ENCODE measurements at regions not wholly inside any gene's neighbourhood (a gene's known extent, or its start where the extent isn't known, plus 50 kb on each side); places are given as distances from the start of the nearest gene placed in this dataset.
"Not testable (repeated sequence)": the region's sequence is repeated elsewhere in the genome, so short reads cannot be mapped to it uniquely, and the experiment has no call there.

GRCh38 chr6:119727504-119728219 is 378.1 kb upstream of the MAN1A1 start:
- Histone ChIP-seq H3K4me1 (ENCODE audit: insufficient read depth, poor library complexity, severe bottlenecking) (no peaks in the 10 kb centered on the region), H3K27ac (ENCODE audit: poor library complexity, severe bottlenecking) (no peak overlapping the region), H3K36me3 (ENCODE audit: low read depth) (no peaks in the 10 kb centered on the region), H3K4me3 (ENCODE audit: severe bottlenecking) (no peak overlapping the region), H3K27me3 (ENCODE audit: insufficient read depth, poor library complexity, severe bottlenecking) (no peaks in the 10 kb centered on the region), H3K9me3 (ENCODE audit: severe bottlenecking) (no peaks in the 10 kb centered on the region)
- no peak for TF ChIP-seq CTCF (IDR thresholded peaks at IDR 0.05; ENCODE audit: poor library complexity, severe bottlenecking)
- peak; percentile 29; the same call in 1 of the 3 replicates for ATAC-seq (ENCODE audit: low read depth)
- DNase-seq (ENCODE audit: low spot score): no peak

- not testable (repeated sequence) for H3K9me3 ChIP-seq (ENCODE audit: severe bottlenecking); H3K4me1 ChIP-seq (ENCODE audit: insufficient read depth, poor library complexity, severe bottlenecking); ATAC-seq (ENCODE audit: low read depth); H3K4me3 ChIP-seq (ENCODE audit: severe bottlenecking); H3K27ac ChIP-seq (ENCODE audit: poor library complexity, severe bottlenecking); DNase-seq (ENCODE audit: low spot score); H3K36me3 ChIP-seq (ENCODE audit: low read depth); H3K27me3 ChIP-seq (ENCODE audit: insufficient read depth, poor library complexity, severe bottlenecking)
Measured at GRCh38 chr6:119726912-119727311, 377.4 kb upstream of the MAN1A1 start.

- Histone ChIP-seq H3K4me3 (ENCODE audit: severe bottlenecking) (no peak overlapping the region), H3K27ac (ENCODE audit: poor library complexity, severe bottlenecking) (no peak overlapping the region), H3K4me1 (ENCODE audit: insufficient read depth, poor library complexity, severe bottlenecking) (no peaks in the 10 kb centered on the region), H3K36me3 (ENCODE audit: low read depth) (no peaks in the 10 kb centered on the region), H3K9me3 (ENCODE audit: severe bottlenecking) (no peaks in the 10 kb centered on the region), H3K27me3 (ENCODE audit: insufficient read depth, poor library complexity, severe bottlenecking) (no peaks in the 10 kb centered on the region)
- TF ChIP-seq CTCF (IDR thresholded peaks at IDR 0.05; ENCODE audit: poor library complexity, severe bottlenecking): no peak
- ATAC-seq (ENCODE audit: low read depth) (no peak), DNase-seq (ENCODE audit: low spot score) (no peak)
Measured at GRCh38 chr6:119726086-119726485, 376.5 kb upstream of the MAN1A1 start.

GRCh38 chr6:119720160-119720559 is 370.6 kb upstream of the MAN1A1 start:
- H3K4me3 ChIP-seq (ENCODE audit: severe bottlenecking): no peak overlapping the region
- no peak for TF ChIP-seq CTCF (IDR thresholded peaks at IDR 0.05; ENCODE audit: poor library complexity, severe bottlenecking)
- no peak overlapping the region for H3K27ac ChIP-seq (ENCODE audit: poor library complexity, severe bottlenecking)
- no peaks in the 10 kb centered on the region for H3K9me3 ChIP-seq (ENCODE audit: severe bottlenecking)
- H3K4me1 ChIP-seq (ENCODE audit: insufficient read depth, poor library complexity, severe bottlenecking): no peaks in the 10 kb centered on the region
- DNase-seq (ENCODE audit: low spot score): no peak
- ATAC-seq (ENCODE audit: low read depth): no peak
- no peaks in the 10 kb centered on the region for H3K36me3 ChIP-seq (ENCODE audit: low read depth)
- no peaks in the 10 kb centered on the region for H3K27me3 ChIP-seq (ENCODE audit: insufficient read depth, poor library complexity, severe bottlenecking)

- Histone ChIP-seq H3K27ac (ENCODE audit: poor library complexity, severe bottlenecking) (no peak overlapping the region), H3K4me3 (ENCODE audit: severe bottlenecking) (no peak overlapping the region), H3K4me1 (ENCODE audit: insufficient read depth, poor library complexity, severe bottlenecking) (no peaks in the 10 kb centered on the region), H3K9me3 (ENCODE audit: severe bottlenecking) (no peaks in the 10 kb centered on the region), H3K36me3 (ENCODE audit: low read depth) (no peaks in the 10 kb centered on the region), H3K27me3 (ENCODE audit: insufficient read depth, poor library complexity, severe bottlenecking) (no peaks in the 10 kb centered on the region)
- ATAC-seq (ENCODE audit: low read depth) (peak; percentile 42; the same call in 2 of the 3 replicates), DNase-seq (ENCODE audit: low spot score) (no peak)
- TF ChIP-seq CTCF (IDR thresholded peaks at IDR 0.05; ENCODE audit: poor library complexity, severe bottlenecking): no peak
Measured at GRCh38 chr6:119717942-119718341, 368.4 kb upstream of the MAN1A1 start.
